CD14-positive monocyte (primary cell): ENCODE measurements at regions not wholly inside any gene's neighbourhood (a gene's known extent, or its start where the extent isn't known, plus 50 kb on each side); places are given as distances from the start of the nearest gene placed in this dataset.

Experiments used
- DNase-seq, 3 donors: peaks; one replicate each; pipeline ENCODE4 v3.0.0-alpha.2; 2011 to 2022
- H2AFZ ChIP-seq: 2 replicates; pipeline ENCODE4 v1.6.0; 2012; ENCODE audit warnings: mild to moderate bottlenecking, low read depth, low read length, inconsistent platforms; ENCODE audit not compliant: insufficient read depth, poor library complexity, severe bottlenecking
- H3K27ac ChIP-seq, 2 donors: 1 replicate in 1 of 2; 2 replicates in 1 of 2; pipeline ENCODE4 v1.5.1; 2012 to 2013; ENCODE audit warnings: low read length in 2 of 2, control low read depth in 1 of 2, inconsistent platforms in 1 of 2, low read depth in 1 of 2, mild to moderate bottlenecking in 1 of 2
- H3K27me3 ChIP-seq, 2 donors: one replicate each; pipeline versions ENCODE4 v1.6.0 to v1.6.1; 2011 to 2013; ENCODE audit warnings: low read length in 2 of 2; ENCODE audit not compliant: control insufficient read depth in 2 of 2, insufficient read depth in 2 of 2
- H3K36me3 ChIP-seq, 2 donors: replicated peaks in 1 of 2; 1 replicate in 1 of 2; 2 replicates in 1 of 2; pipeline versions ENCODE4 v1.5.1 to v1.6.1; 2012 to 2013; ENCODE audit warnings: low read length in 2 of 2, control low read depth in 1 of 2, inconsistent platforms in 1 of 2, mild to moderate bottlenecking in 1 of 2; ENCODE audit not compliant: insufficient read depth in 2 of 2, control insufficient read depth in 1 of 2
- H3K4me1 ChIP-seq, 2 donors: 1 replicate in 1 of 2; 2 replicates in 1 of 2; pipeline versions ENCODE4 v1.5.1 to v1.6.1; 2012 to 2013; ENCODE audit warnings: low read length in 2 of 2, control low read depth in 1 of 2, inconsistent platforms in 1 of 2, mild to moderate bottlenecking in 1 of 2, moderate library complexity in 1 of 2; ENCODE audit not compliant: insufficient read depth in 2 of 2, control insufficient read depth in 1 of 2
- H3K4me2 ChIP-seq: replicated peaks from 2 replicates; pipeline ENCODE3; 2012; ENCODE audit warnings: low read length, moderate library complexity, mild to moderate bottlenecking; ENCODE audit not compliant: poor library complexity, severe bottlenecking; ENCODE audit errors: extremely low read depth
- H3K4me3 ChIP-seq, 3 experiments: fragments of 200-600 bp in 1 of 3; sonication (generic) in 1 of 3; replicated peaks in 1 of 3; 1 replicate in 2 of 3; 2 replicates in 1 of 3; pipeline ENCODE4 v1.5.1; 2011 to 2013; ENCODE audit warnings: low read length in 3 of 3, mild to moderate bottlenecking in 3 of 3, control low read depth in 2 of 3, low read depth in 2 of 3, inconsistent platforms in 1 of 3, moderate library complexity in 1 of 3
- H3K79me2 ChIP-seq: 2 replicates; pipeline ENCODE4 v1.6.0; 2012; ENCODE audit warnings: mild to moderate bottlenecking, control low read depth, inconsistent platforms, low read length, moderate library complexity; ENCODE audit not compliant: insufficient read depth
- H3K9ac ChIP-seq: 2 replicates; pipeline ENCODE4 v1.6.0; 2017; ENCODE audit warnings: low read length, mild to moderate bottlenecking; ENCODE audit not compliant: insufficient read depth, poor library complexity, severe bottlenecking
- H3K9me3 ChIP-seq, 2 donors: replicated peaks in 1 of 2; 1 replicate in 1 of 2; 2 replicates in 1 of 2; pipeline versions ENCODE4 v1.5.1 to v1.6.1; 2012 to 2013; ENCODE audit warnings: low read length in 2 of 2, control low read depth in 1 of 2; ENCODE audit not compliant: control insufficient read depth in 1 of 2, insufficient read depth in 1 of 2
- H4K20me1 ChIP-seq: 2 replicates; pipeline ENCODE4 v1.6.0; 2012; ENCODE audit warnings: mild to moderate bottlenecking, low read length, control low read depth, moderate library complexity; ENCODE audit not compliant: insufficient read depth
- H3K27ac Mint-ChIP-seq, 7 donors: one replicate each; pipeline ENCODE4 v1.8.0; 2020; ENCODE audit warnings: mild to moderate bottlenecking in 7 of 7, mixed read lengths in 7 of 7, moderate library complexity in 6 of 7, inconsistent platforms in 2 of 7
- H3K27me3 Mint-ChIP-seq, 3 donors: one replicate each; pipeline ENCODE4 v1.8.0; 2021 to 2022; ENCODE audit warnings: low read depth in 3 of 3, mild to moderate bottlenecking in 3 of 3, mixed read lengths in 3 of 3, moderate library complexity in 3 of 3, inconsistent platforms in 1 of 3
- H3K36me3 Mint-ChIP-seq, 2 donors: one replicate each; pipeline ENCODE4 v1.8.0; 2020; ENCODE audit warnings: mixed read lengths in 2 of 2, inconsistent platforms in 1 of 2, mild to moderate bottlenecking in 1 of 2
- H3K4me1 Mint-ChIP-seq: one replicate; pipeline ENCODE4 v1.8.0; 2020; ENCODE audit warnings: mild to moderate bottlenecking, mixed read lengths
- H3K4me3 Mint-ChIP-seq, 2 donors: one replicate each; pipeline ENCODE4 v1.8.0; 2020; ENCODE audit warnings: mild to moderate bottlenecking in 2 of 2, mixed read lengths in 2 of 2, moderate library complexity in 1 of 2
- H3K9me3 Mint-ChIP-seq, 7 donors: one replicate each; pipeline ENCODE4 v1.8.0; 2020 to 2022; ENCODE audit warnings: mixed read lengths in 7 of 7, mild to moderate bottlenecking in 6 of 7, moderate library complexity in 6 of 7, inconsistent platforms in 2 of 7
- WGBS: methylation state at CpG from one replicate; pipeline ENCODE4 v1.1.5; 2013; ENCODE audit warnings: missing lambda C conversion rate; ENCODE audit not compliant: insufficient coverage; 5-methylcytosine and 5-hydroxymethylcytosine counted together
- intact Hi-C, 2 donors: fragments of 100-400 bp; cut with micrococcal nuclease; formaldehyde crosslinking; loops; one replicate each; pipeline versions ENCODE4 v1.15.0 to v1.15.1; 2023
- TF ChIP-seq, protein P1 (sequence below): fragments of 200-600 bp; IDR thresholded peaks from one replicate; pipeline ENCODE4 v1.8.0; 2022; ENCODE audit warnings: antibody characterized with exemption, mild to moderate bottlenecking

DNA sequence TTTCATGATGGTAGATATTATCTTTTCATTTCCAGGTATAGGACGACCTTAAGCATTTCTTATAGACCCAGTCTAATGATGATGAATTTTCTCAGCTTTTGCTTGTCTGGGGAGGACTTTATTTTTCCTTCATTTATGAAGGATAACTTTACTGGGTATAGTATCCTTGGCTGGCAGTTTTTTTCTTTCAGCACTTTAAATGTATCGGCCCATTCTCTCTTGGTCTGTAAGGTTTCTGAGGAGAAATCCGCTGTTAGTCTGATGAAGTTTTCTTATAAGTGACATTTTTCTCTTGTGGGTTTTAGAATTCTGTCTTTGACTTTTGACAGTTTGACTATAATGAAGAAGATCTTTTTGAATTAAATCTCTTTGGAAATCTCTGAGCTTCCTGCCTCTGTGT is 144.7 kb upstream of the SLC22A23 start:
- Histone ChIP-seq H3K27me3 (no peaks in the 10 kb centered on the region), H3K79me2 (no peaks in the 10 kb centered on the region), H3K9ac (no peak overlapping the region), H3K4me2 (no peak overlapping the region), H3K4me1 (no peaks in the 10 kb centered on the region), H3K36me3 (no peaks in the 10 kb centered on the region), H2AFZ (no peak overlapping the region), H3K4me3 (no peak overlapping the region), H3K27ac (no peak overlapping the region), H3K9me3 (peaks cover 8 to 19% of the 10 kb centered on the region in 2 donors), H4K20me1 (no peaks in the 10 kb centered on the region)
- DNase-seq = no peak
- H3K4me1 Mint-ChIP-seq = peaks cover 2% of the 10 kb centered on the region
- intact Hi-C loops = no loop called here
- no peak overlapping the region for H3K27ac Mint-ChIP-seq
- peaks cover 0 to 16% (median 8%) of the 10 kb centered on the region in 3 donors for H3K27me3 Mint-ChIP-seq
- no peak overlapping the region for H3K4me3 Mint-ChIP-seq
- no CpG with 5 or more reads among the region's 3 CpGs for WGBS
- H3K9me3 Mint-ChIP-seq = peaks cover 12 to 31% (median 28%) of the 10 kb centered on the region in 7 donors
- TF ChIP-seq, protein P1, sequence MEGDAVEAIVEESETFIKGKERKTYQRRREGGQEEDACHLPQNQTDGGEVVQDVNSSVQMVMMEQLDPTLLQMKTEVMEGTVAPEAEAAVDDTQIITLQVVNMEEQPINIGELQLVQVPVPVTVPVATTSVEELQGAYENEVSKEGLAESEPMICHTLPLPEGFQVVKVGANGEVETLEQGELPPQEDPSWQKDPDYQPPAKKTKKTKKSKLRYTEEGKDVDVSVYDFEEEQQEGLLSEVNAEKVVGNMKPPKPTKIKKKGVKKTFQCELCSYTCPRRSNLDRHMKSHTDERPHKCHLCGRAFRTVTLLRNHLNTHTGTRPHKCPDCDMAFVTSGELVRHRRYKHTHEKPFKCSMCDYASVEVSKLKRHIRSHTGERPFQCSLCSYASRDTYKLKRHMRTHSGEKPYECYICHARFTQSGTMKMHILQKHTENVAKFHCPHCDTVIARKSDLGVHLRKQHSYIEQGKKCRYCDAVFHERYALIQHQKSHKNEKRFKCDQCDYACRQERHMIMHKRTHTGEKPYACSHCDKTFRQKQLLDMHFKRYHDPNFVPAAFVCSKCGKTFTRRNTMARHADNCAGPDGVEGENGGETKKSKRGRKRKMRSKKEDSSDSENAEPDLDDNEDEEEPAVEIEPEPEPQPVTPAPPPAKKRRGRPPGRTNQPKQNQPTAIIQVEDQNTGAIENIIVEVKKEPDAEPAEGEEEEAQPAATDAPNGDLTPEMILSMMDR = no peak
- H3K36me3 Mint-ChIP-seq = no peaks in the 10 kb centered on the region

DNA sequence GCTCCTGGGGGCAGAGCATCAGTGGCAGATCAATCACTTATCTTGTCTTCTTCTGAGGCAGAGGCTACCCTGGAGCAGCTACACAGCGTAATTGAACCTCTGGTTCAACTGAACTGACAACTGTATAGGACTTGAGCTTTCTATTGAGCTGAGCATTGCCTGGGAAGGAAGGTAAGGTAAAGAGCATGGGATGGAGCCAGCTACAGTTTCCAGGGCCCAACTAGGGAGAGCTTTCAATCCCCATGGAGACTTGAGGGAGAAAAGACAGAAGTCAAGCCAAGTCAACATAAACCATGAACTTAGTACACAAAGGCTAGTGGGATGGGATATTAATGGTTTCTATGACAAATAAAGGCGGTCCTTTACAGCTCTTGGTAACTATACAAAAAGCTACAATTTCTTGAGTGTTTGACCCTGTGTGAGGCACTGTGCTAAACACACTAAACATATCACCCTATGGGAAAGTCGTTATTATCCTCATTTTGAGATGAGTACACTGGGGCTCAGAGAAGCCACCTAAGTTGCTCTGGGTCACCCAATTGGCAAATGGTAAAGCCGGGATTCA is 140.7 kb upstream of the SLC22A23 start:
- Mint-ChIP-seq H3K36me3 (no peaks in the 10 kb centered on the region), H3K4me1 (peaks cover 15% of the 10 kb centered on the region), H3K9me3 (peaks cover 8 to 26% (median 21%) of the 10 kb centered on the region in 7 donors), H3K27ac (no peak overlapping the region), H3K4me3 (no peak overlapping the region), H3K27me3 (peaks cover 0 to 9% (median 7%) of the 10 kb centered on the region in 3 donors)
- peaks cover 1 to 14% of the 10 kb centered on the region in 2 donors for H3K9me3 ChIP-seq
- no peak overlapping the region for H3K4me2 ChIP-seq
- no peak overlapping the region for H3K4me3 ChIP-seq
- 100% methylated on average over 1 of the region's 4 CpGs for WGBS
- no peaks in the 10 kb centered on the region for H3K79me2 ChIP-seq
- TF ChIP-seq, protein P1 = no peak
- intact Hi-C loops = loop anchor here in 1 of 2 donors (10.0 kb wide), 2 partner anchors 243 to 1667 kb away; partner anchors contain the start of genes FARS2 and LYRM4
- no peaks in the 10 kb centered on the region for H3K36me3 ChIP-seq
- H3K27me3 ChIP-seq = no peaks in the 10 kb centered on the region
- no peak overlapping the region for H2AFZ ChIP-seq
- H3K27ac ChIP-seq = no peak overlapping the region
- DNase-seq = no peak
- no peak overlapping the region for H3K9ac ChIP-seq
- no peaks in the 10 kb centered on the region for H4K20me1 ChIP-seq
- H3K4me1 ChIP-seq = peaks cover 4% of the 10 kb centered on the region in 2 donors
